Stimulated activated CD4-positive, alpha-beta T cell treated with anti-CD3 and anti-CD28 coated beads, Interleukin-2, amount 100 ng/mL, for 48 hours (primary cell): ENCODE measurements at regions not wholly inside any gene's neighbourhood (a gene's known extent, or its start where the extent isn't known, plus 50 kb on each side); places are given as distances from the start of the nearest gene placed in this dataset.
"Not testable (repeated sequence)": the region's sequence is repeated elsewhere in the genome, so short reads cannot be mapped to it uniquely, and the experiment has no call there.

Experiments used
- DNase-seq, 2 donors: peaks; one replicate each; pipeline ENCODE4 v3.0.0-alpha.2; 2020

GRCh38 chr9:135366104-135366503, 113.5 kb upstream of the PPP1R26 start:
- DNase-seq = no peak

GRCh38 chr9:135369412-135369990, 110.1 kb upstream of the PPP1R26 start:
- no peak for DNase-seq

DNA sequence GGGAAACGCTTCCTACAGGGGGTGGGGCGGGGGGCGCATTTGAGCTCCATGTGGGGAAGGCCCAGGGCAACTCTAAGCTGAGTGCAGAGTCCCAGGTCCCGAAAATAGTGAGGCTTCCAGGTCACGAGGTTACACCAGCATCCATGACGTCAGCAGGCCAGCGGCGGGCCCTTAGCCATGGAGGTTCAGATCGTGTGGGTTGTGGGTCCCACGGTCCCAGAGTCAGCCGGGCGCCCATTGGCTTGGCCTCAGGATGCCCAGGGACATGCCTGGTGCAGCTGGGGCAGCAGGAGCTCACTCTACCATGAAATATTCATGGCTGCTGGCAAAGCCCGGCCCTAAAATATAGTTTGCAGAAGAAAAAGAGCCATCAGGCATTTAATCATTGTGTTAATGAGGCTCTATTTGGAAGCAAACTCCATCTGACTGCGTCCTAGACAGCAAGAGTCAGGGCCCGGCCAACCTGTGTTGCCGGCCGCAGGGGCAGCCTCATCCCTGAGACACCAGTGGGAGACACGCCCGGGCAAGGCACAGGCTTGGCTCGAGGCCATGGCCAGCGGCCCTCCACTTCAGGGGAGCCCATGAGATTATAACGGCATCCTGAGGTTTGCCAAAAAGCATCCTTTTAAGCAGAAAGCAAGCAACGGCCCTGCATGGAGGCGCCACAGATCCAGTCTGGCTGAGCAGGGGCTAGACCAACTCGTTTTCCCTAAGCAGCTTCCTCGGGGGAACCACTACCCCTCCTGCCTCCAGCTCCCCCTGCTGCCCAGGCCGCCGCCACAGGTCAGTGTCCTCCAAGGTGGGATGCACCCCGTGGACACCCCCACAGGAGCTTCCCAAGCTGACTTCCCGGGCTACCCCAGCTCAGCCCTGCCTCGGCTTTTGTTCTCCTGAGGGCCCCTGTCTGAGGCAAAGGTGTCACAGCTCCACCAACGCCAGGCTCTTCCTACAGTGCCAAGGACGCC, 108.9 kb upstream of the PPP1R26 start:
- DNase-seq = no peak

- DNase-seq = no peak
Observed at GRCh38 chr9:135371535-135371934, 108.0 kb upstream of the PPP1R26 start.

- DNase-seq = no peak
Observed at GRCh38 chr9:135372036-135372435, 107.5 kb upstream of the PPP1R26 start.

GRCh38 chr9:135372501-135373008, 107.0 kb upstream of the PPP1R26 start:
- DNase-seq = no peak

- DNase-seq = no peak
Observed at GRCh38 chr9:135373151-135373685, 106.4 kb upstream of the PPP1R26 start.

- no peak for DNase-seq
Observed at GRCh38 chr9:135373820-135374219, 105.8 kb upstream of the PPP1R26 start.

GRCh38 chr9:135374591-135374990, 105.0 kb upstream of the PPP1R26 start:
- DNase-seq = no peak

- no peak for DNase-seq
Observed at GRCh38 chr9:135375001-135375400, 104.6 kb upstream of the PPP1R26 start.

- DNase-seq = no peak
Observed at GRCh38 chr9:135376511-135377265, 102.9 kb upstream of the PPP1R26 start.

- DNase-seq = no peak
Observed at GRCh38 chr9:135377431-135377830, 102.2 kb upstream of the PPP1R26 start.

DNA sequence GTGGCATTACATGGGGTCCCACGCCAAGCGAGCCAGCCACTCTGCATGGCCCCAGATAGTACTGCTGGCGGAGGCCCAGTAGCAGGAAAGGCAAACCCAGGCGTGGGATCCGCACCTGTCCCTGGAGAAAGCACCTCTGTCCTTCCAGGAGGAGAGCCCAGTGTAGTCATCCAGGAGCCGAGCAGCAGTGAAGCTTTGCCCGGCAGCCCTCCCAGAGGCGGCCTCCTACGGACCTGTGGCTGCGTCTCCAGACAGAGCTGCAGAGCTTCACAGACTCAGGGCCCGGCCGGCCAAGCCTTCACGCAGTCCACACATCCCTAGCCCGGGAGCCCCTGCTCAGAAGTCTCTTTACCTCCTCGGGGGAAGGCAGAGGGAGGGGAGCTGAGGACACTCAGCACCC, 100.8 kb upstream of the PPP1R26 start:
- no peak for DNase-seq

- DNase-seq = no peak
Observed at GRCh38 chr9:135379540-135380267, 99.9 kb upstream of the PPP1R26 start.

DNA sequence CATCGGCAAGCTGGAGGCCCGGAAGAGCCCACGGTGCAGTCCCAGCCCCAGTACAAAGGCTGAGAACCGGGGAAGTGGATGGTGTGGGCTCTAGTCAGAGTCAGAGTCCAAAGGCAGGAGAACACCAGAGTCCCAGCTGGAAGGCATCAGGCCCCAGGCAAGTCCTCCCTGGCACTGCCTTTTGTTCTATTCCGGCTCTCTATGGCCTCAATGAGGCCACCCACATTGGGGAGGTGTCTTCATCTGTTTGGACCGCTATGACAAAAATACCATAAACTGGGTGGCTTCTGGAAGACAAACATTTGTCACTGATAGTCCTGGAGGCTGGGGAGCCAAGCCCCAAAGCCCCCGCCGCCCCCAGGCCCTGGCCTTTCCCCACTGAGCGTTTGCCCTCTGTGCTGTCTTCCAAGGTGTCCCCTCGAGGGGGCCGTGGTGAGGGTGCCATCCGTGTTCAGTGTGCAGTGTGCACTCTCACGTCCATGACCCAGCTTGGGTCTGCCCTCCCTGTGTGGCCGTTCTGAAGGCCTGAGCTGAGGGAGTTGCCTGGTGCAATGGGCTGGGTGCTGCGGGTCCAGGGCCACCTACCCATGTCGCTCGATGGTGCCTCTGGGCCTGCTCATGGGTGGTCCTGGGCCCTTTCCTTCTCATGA, 99.1 kb upstream of the PPP1R26 start:
- DNase-seq = no peak

GRCh38 chr9:135381762-135382310, 97.7 kb upstream of the PPP1R26 start:
- DNase-seq = no peak

- no peak for DNase-seq
Observed at GRCh38 chr9:135384226-135384625, 95.4 kb upstream of the PPP1R26 start.

- not testable (repeated sequence) for DNase-seq
Observed at GRCh38 chr9:135384815-135385405, 94.7 kb upstream of the PPP1R26 start.

- DNase-seq = no peak
Observed at GRCh38 chr9:135385793-135386192, 93.8 kb upstream of the PPP1R26 start.

- no peak for DNase-seq
Observed at GRCh38 chr9:135387976-135388375, 91.6 kb upstream of the PPP1R26 start.

GRCh38 chr9:135388530-135388929, 91.1 kb upstream of the PPP1R26 start:
- no peak for DNase-seq
